Body of pancreas (tissue), 4 donors: ENCODE measurements at regions not wholly inside any gene's neighbourhood (a gene's known extent, or its start where the extent isn't known, plus 50 kb on each side); places are given as distances from the start of the nearest gene placed in this dataset.

Experiments
- CTCF ChIP-seq, 7 experiments: fragments of 450-650 bp in 4 of 7; fragments of 200-600 bp in 3 of 7; sonication (generic) in 3 of 7; IDR thresholded peaks; one replicate each; pipeline ENCODE4 v1.5.1; 2016 to 2019; ENCODE audit warnings: antibody characterized with exemption in 7 of 7
- POLR2A ChIP-seq, 3 donors: fragments of 450-650 bp; IDR thresholded peaks; one replicate each; pipeline ENCODE4 v1.6.1; 2016; ENCODE audit warnings: antibody characterized with exemption in 3 of 3, mild to moderate bottlenecking in 2 of 3

DNA sequence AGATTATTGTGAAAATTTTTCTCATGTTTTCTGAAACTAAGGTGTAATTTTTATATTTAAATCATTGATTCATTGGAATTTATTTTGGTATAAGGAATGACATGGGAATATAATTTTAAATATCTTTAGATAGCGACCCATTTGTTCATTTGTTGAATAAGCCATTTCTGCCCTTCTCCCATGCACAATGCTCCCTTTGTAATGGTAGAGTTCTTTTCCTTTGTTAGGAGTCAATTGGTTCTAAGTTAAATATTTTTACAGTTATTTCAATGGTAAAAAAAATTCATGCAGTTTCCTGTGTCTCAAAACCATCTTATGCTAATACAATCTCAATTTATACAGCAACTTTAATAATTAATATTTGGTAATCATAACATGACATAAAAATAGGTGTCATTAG is 218.8 kb upstream of the C11orf87 start:
- no peak for TF ChIP-seq CTCF (IDR thresholded peaks at IDR 0.05)
- no peak for TF ChIP-seq POLR2A (IDR thresholded peaks at IDR 0.05)
